HG03442 (cell line): ENCODE measurements at regions not wholly inside any gene's neighbourhood (a gene's known extent, or its start where the extent isn't known, plus 50 kb on each side); places are given as distances from the start of the nearest gene placed in this dataset.

Experiments
- ATAC-seq: cut with Tn5 transposase; IDR thresholded peaks from one replicate; pipeline ENCODE4 v1.9.1; 2021; ENCODE audit warnings: mild to moderate bottlenecking, moderate library complexity; ENCODE audit not compliant: unreplicated experiment

DNA sequence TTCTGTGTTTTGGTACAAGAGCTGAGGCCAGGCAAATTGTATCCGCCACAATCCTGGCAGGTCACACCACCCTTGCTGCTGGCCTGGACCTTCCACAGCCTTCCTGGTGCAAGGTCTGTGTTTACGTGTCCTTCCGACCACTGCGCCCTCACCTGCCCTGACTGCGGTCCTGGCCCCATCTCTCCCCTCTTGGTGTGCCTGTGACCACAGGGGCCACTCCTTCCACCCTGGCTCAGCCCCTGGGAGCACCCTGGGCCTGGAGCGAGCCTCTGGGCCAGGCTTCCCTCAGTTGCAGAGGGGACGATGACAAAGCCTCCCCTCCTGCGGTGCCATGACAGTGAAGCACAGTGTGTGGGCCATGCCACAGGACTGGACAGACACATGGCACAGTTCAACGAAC, 104.5 kb downstream of the PLXNA1 start:
- ATAC-seq = no peak

DNA sequence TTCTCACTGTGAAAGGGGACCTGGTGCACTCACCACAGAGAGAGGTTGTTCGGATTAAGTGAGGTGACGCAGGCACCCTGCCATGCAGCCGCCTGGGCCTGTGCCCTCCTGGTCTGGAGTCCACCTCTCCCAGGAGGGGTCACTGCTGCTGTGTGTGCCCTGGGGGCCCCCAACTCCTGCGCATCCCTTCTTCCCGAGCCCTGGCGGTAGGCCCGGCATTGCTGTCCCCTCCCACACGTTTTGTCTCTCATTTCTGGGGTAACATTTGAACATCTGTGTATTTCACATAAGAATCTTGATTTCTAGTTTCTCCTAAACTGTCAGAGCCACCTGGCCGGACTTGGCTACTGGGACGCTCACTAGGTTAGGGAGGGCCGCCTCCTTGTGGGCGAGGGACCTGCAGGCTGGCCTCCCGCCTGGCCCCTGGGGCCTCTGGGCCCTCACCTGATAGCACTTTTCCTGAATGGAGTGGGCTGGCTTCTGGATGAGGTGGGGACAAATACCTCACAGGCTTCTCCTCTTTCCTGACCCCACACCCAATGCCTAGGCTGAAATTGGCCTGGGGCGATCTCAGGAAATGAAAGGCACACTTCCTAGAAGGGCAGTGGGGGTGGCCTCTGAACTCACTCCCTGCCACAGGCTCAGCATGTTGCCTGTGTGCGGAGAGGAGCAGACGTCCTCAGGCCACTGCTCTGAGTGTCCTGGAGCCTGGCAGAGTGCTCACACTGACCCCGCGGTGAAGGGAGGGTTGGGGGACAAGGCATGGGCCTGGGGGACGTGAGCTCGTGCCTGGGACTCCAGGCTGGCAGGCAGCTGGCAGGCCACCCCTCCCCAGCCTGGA, 104.2 kb upstream of the PRR23E start:
- ATAC-seq = no peak

DNA sequence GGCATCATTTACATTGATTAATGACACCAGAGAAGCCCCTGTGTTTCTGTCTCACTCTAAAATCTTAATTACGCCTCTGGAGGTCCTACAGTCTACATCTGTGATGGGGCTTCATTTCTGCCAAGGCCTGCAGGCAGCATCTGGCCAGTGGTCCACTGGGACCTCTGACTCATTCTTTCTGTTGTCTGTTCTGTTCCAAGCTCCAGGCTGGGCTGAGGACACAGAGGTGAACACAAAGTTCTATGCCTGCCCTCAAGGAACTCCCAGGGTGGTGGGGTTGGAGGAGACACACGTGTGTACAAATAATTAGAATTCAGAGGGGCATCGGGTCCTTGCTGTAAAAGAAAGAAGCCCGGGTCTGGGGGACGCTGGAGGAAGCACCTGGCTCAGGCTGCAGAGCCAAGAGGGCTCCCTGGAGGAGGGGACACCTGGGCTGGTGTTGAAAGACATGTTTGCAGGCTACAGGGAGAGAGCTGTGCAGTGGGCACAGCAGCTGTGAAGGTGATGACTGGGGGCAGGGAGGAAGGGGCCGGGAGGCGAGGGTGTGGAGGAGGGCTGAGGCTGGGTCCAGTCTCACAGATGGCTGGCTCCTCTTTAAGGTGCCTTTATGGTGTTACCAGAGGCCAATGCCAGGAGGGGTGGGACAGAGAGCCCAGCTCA, 103.3 kb upstream of the PRR23E start:
- no peak for ATAC-seq

DNA sequence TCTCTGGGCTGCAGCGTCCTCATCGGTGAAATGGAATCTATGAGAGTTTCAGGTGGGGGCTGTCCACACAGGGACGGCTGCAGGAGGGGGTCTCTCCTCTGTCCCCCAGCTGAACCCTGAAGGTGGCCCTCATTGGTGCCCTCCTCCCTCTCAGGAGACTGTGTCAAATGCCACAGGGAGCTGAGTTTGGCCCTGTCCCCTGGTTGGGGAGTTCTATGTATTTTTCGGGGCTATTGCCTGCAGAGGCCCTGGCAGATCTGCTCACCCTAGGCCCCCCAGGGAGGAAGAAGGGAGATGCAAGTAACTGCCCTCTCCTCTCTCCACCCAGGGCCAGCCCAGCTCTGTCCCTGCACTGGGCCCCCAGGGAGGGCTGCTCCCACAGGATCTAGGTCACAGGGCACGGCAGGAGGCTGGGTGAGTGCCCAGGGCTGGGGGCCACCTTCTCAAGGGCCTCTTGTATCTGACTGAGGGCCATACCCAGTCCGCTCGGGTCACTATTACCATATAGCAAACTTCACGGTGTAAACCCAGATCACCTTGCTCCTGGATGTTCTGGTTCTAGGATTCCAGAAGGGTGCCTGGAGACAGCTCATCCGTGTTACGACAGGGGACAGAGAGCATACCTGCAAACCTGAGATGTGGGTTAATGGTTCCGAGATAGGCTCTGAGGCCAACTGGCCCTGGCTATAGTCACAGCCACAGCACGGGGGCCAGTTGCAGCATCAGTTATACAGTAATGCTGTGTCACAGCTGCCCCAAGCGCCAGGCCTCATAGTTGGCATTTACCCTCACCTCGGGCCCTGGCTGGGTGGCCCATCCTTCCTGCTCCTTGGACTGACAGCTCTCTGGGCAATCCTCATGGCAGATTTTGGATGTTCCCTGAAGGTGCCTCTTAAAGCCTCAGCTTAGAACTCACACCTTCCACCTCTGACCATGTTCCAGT, 102.4 kb upstream of the PRR23E start:
- ATAC-seq = no peak

DNA sequence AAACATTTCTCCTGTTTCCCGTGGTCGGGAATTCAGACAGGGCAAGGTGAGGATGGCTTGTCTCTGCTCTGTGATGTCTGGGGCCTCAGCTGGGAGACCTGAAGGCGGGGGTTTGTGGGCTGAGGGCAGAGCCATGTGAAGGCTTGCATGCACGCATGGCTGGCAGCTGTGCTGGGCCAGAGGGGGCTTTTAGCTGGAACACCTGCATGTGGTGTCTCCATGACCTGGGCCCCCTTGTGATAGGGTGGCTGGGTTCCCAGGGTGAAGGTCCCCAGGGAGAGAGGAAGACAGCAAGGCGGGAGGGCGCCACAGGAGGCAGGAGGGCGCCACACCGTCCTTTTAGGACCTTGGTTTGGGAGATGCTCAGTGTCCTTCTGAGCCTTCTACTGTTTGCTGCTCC, 101.6 kb upstream of the PRR23E start:
- no peak for ATAC-seq

DNA sequence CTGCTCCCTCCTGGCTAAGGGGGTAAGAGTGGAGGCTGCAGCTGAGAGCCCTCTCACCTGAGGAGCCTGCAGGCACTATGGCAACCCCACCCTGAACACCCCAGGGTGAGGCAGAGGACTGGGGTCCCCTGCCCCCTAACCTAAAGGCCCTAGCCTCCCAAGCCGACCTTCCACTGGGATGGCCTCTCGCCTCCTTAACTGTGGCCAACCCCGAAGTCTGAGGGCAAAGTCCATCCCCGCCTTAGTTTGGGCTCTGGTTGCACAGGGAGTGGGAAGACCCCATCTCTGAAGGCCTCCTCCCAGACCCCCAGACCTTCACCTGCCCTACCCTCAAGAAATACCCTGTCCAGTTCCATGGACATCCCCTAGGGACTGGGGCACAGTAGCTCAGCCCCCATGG, 100.6 kb upstream of the PRR23E start:
- ATAC-seq = no peak

DNA sequence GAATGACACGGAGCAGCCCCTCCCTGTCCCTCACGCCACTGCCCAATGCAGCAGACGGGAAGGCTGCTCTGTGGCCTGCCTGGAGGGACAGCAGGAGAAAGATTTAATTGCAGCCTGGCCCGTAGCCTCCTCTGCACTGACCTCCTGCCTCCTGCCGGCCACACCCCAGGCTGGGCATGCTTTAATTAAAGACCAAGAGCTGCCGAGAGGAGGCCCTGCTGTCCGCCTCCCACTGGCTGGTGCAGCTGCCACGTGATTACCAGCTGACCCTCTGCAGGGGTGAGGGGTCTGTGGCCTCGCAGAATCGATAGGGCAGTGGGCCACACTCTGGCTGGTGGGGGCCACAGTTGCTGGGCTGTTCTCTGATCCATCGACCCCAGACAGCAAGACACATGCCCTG, 100.2 kb upstream of the PRR23E start:
- no peak for ATAC-seq

DNA sequence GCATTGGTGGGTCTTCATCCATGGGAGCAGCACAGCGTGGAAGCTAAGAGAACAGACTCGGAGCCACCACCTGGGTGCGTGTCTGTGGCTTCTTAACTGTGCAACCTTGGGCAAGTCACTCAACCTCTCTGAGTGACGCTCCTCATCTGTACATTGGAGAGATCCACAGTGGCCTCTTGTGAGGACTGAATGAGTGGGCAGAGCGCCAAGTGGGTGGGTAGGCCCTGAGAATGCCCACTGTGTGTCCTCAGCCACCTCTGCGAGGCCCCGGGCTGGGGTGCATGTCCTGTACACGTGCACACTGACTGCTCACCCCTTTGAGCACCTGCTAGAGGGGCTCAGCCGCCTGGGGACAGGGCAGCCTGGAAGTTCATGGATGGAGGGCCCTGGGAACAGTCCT, 99.6 kb upstream of the PRR23E start:
- no peak for ATAC-seq

DNA sequence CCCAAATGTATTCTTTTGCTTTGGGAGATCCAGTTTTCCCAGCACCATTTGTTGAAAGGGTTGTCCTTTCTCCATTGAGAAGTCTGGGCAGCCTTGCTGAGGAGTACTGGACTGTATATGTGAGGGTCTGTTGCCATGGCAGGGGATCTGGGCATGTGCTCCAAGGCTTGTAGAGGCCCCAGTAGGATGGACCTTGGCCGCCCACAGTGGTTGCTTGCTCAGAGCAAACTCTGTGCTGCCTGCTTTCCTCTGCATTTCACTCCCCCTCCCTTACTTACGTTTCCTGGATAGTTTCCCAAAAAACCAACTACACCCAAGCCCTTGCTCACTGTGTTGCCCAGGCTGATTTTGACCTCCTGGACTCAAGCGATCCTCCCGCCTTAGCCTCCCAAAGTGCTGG, 97.2 kb upstream of the PRR23E start:
- no peak for ATAC-seq

DNA sequence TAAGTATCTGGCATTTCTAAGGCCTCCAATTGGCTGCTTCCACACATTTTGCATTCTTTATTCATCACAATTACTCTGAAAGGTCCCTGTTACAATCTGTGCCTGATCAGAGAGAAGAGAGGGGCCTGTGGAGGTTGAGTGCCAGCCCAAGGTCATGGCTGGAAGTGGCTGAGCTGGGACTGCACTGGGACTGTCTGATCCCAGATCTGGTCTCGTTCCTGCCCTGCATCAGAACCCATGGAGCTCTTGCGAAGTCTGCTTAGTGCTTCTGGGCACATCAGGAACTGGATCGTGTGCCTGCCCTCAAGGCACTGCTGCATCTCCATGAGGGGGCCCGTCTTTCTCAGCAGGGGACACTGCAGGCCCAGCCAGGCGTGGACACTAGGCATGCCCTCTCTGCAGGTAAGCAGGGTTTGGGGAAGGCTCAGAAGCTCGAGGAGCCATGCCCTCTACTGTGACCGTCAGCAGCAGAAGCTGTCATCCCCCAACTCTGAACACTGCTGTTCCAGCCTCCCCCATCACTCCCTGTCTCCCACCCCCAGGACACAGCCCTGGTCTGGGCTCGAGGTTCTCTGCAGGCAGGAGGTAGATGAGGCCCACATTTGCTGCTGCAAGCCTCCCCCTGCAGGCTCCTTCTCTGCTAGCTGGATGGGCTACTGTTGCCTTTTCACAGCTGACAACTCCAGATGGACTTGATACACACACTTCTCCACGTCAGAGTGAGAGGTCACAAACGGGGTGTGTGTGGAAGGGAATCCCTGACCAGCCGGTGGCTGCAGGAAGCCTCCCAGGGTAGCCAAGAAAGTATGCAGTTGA, 96.5 kb upstream of the PRR23E start:
- no peak for ATAC-seq

DNA sequence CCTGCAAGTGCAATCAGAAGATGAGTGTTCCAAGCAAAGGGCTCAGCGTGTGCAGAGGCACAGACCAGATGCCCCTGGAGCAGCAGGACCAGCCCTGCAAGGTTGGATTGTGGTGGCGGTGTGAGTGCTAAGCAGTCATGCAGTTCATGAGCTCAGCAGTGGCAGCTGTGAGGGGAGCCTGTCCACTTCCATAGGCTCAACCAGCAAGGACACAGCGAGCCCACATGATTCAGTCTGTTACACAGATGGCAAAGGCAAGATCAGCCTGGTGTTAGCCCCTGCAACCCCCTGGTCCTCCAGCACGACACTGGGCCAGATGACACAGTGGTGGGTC, 95.9 kb upstream of the PRR23E start:
- ATAC-seq = no peak

DNA sequence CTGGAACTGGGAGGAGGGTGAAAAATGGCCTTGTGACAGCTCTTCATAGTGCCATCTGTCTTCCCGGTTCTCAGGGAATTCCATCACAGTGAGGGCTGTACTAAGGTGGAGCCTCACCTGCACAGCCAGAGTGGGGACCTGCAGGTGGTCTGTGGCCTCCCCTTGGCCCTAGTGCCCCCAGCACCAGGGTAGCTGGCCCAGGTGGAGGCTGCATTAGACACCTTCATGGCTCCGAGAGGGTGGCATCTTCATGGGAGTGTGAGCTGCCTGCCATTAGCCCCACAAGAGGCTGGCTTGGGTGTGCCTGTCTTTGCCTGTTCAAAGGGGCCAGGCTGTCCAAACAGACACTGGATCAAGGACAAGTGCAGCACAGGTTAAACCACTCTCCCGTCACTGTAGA, 95.5 kb upstream of the PRR23E start:
- ATAC-seq = no peak

DNA sequence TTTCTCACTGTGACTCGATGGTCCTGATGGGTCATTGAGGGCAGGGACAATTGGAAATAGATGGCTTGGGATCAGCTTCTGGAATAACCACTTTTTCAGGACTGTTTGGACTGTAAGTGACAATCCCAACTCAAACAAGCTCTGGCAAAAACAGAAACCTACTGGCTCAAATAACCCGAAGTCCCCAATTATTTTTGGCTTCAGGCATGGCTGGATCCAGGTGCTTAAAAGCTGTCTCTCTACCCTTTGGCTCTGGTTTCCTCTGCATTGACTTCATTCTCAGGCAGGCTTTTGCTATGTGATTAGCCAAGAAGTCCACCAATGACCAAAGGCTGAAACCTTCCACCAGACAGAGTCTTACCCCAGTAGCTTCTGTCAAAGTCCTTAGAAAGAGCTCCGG, 92.9 kb upstream of the PRR23E start:
- ATAC-seq = no peak

DNA sequence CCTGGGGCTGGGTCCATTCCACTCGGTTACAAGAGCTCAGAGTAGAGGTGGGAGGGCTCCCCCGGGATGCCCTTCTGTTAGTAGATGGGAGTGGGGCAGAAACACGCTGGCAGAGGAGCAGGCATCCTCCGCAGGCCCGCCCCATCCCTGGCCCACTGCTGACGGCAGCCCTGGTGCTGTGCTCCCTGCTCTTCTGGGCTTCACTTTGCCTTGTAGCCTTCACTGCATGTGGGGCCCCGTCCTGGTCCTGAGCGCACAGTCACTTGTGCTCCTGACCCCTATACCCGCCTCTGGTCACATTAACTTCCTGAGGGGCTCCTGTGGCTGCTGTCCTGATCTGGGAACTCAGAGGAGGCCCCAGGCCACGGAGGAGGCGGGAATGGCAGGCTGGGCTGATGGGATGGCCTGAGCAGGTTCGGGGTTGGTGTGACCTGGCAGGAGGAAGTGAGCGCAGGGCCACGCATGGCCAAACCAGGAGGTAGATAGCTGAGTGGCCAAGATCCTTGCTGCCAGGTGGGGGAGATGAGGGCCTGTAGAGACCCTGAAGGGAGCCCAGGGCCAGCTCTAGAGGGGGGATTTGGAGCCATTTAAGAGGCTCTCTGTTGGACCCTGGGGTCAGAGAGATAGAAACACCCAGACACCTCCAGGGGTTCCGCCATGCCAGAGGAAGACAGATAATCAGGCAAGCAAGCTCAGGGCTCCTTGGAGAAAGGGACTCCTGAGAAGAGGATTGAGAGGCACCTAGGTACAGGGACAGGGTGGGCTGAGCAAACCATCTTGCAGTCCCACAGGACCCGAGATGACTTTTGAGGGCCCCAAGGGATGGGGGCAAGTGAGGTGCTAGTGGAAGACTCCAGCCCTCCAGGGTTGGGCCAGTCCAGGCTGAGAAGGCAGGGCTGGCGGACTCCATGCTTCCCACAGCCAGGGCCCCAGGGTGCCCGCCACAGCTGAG, 92.2 kb upstream of the PRR23E start:
- no peak for ATAC-seq

DNA sequence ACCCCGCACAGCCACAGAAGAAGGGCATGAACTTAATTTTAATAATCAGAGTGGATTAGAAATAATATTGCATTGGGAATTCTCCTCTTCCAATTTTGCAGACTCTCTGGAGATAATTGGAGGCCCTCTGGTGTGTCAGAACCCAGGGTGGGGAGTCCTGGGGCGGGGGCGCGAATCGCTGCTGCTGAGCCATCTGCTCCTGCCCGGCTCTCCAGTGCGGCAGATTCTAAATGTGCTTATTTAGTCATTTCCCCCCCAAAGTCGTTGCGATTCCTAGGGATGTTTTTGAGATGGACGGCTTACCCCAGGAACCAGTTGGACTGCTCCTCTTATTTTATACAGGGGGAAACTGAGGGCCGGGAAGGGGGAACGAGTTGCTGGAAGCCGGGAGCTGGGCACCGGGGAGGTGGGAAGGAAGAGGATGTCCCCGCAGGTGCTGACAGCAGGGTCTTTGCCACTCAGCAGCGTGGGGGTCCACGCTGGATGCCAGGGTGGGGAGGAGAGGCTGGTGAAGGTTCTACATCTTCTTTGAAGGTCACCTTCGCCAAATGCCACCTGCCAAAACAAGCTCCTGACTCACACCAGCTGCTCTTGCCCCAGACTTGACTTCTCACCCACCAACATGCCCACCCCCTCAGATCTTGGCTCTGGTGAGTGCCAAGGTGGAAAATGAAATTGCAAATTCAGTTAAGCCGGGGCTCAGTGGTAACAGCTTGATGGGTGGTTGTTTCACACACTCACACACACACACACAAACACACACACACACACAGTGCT, 91.3 kb upstream of the PRR23E start:
- no peak for ATAC-seq

DNA sequence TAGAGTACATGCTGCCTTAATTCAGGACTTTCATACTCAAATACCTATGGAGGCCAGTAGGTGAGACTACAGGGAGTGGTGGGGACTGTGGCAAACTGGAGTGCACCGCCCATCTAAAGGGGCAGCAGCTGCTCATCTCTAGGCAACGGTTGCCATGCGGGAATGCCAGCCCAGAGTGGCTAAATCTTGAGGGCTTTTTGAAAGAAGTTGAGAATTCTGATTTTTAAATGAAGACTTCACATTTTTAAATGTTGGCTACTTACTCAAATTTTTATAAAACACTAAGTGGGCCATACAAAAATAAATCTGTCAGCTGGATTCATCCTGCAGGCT, 90.8 kb upstream of the PRR23E start:
- no peak for ATAC-seq

DNA sequence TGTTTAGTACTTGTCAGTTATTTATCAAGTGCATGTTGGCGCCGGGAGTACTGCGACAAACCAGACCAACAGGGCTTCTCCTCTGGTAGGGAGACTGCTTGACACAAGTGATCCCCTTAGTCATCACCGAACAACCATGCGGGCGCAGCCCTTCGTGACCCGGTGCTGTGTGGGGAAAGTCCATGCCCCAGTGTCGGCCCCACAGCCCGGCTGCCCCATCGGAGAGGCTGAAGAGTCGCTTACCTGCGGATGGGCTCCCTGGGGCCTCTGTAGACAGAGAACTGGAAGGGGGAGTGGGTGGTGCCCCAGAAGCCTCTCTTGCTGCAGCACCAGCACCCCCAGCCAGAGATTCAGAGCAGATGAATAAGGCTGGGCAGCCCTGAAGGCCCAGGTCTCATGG, 90.3 kb upstream of the PRR23E start:
- ATAC-seq = no peak

DNA sequence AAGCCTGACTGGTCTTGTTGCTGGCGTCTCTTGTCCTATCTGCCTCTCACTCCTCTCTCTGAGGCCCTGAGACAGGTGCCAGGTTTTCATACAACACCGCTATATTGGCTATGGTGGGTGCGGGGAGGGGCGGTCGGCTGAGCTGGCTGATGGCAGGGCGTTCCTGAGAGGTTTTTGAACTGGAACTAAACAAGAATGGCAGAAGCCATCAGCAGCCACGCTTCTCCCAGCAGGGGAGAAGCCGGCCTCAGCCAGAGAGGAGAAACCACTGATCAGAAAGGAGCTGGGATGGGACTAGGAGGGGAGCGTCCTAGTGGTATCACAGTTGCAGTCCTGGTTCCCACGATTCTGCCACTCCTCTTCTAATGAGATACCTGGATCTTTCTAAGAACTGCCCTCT, 89.9 kb upstream of the PRR23E start:
- ATAC-seq = no peak

DNA sequence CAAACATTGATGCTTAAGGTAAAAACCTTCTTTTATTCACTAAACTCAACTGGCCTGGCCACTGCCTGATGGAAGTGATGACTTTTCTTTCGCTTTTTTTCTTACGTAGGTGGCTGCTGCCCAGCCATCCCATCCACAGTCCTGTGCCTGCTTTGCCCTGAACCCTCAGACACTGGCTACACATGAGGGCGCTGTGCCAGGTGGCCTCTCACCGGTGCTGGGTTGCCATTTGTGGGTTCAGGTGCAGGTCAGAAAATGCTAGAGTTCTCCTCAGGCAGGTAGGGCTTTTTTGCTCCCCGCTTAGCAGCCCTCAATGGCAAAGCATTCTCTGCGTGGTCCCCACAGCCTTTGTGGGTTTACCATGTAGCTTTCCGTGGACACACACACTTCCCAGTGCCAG, 88.3 kb upstream of the PRR23E start:
- no peak for ATAC-seq
